ENCODE measurements at regions not wholly inside any gene's neighbourhood (a gene's known extent, or its start where the extent isn't known, plus 50 kb on each side); places are given as distances from the start of the nearest gene placed in this dataset.

- DNase-seq (ENCODE audit: low spot score) = no peak
- Mint-ChIP-seq H3K36me3 (ENCODE audit: low read depth) (no peaks in the 10 kb centered on the region; the same call in 2 of the 3 replicates), H3K4me3 (no peak overlapping the region), H3K27me3 (ENCODE audit: insufficient read depth, low read depth, poor library complexity) (peaks cover 12% of the 10 kb centered on the region), H3K9me3 (no peaks in the 10 kb centered on the region; the same call in 2 of the 3 replicates), H3K4me1 (peaks cover 5% of the 10 kb centered on the region; the same call in 1 of the 3 replicates), H3K27ac (no peak overlapping the region)
- H3F3A ChIP-seq (replicated peaks; ENCODE audit: low read depth) = no peaks in the 10 kb centered on the region
- H3K27ac ChIP-seq (ENCODE audit: low read depth) = no peak overlapping the region
- no peaks in the 10 kb centered on the region for H3K79me2 ChIP-seq (replicated peaks; ENCODE audit: insufficient read depth)
- no peak overlapping the region for H2AFZ ChIP-seq
- TF ChIP-seq EZH2 (IDR thresholded peaks at IDR 0.05; ENCODE audit: low read depth, unreplicated experiment) (no peak), ZNF331 (CRISPR knock-in tag; IDR thresholded peaks at IDR 0.05; ENCODE audit: low read depth) (no peak), CREB1 (CRISPR knock-in tag; IDR thresholded peaks at IDR 0.05; ENCODE audit: low read depth) (no peak), JUNB (IDR thresholded peaks at IDR 0.05; ENCODE audit: unreplicated experiment) (no peak), NANOG (IDR thresholded peaks at IDR 0.05; ENCODE audit: borderline replicate concordance) (no peak), ZNF114 (CRISPR knock-in tag; IDR thresholded peaks at IDR 0.05) (no peak), ZNF462 (CRISPR knock-in tag; IDR thresholded peaks at IDR 0.05) (no peak), EZH2phosphoT487 (IDR thresholded peaks at IDR 0.05; ENCODE audit: unreplicated experiment) (no peak), STAT1 (IDR thresholded peaks at IDR 0.05; ENCODE audit: unreplicated experiment) (no peak), REST (IDR thresholded peaks at IDR 0.05; ENCODE audit: unreplicated experiment) (no peak), POLR2AphosphoS5 (IDR thresholded peaks at IDR 0.05; ENCODE audit: low read depth) (no peak), ETS1 (IDR thresholded peaks at IDR 0.05) (no peak)
- H3K4me1 ChIP-seq (ENCODE audit: insufficient read depth) = peaks cover 6% of the 10 kb centered on the region; the same call in 1 of the 2 replicates
- H3K36me3 ChIP-seq (ENCODE audit: insufficient read depth) = no peaks in the 10 kb centered on the region
- no peaks in the 10 kb centered on the region for H4K20me1 ChIP-seq (replicated peaks; ENCODE audit: insufficient read depth)
- H3K27me3 ChIP-seq (ENCODE audit: insufficient read depth) = no peaks in the 10 kb centered on the region
- H3K4me3 ChIP-seq = no peak overlapping the region
- H3K4me2 ChIP-seq = no peak overlapping the region
- no peak for ATAC-seq
- no peaks in the 10 kb centered on the region for H3K9me2 ChIP-seq (ENCODE audit: insufficient read depth)
Measured at GRCh38 chr9:126067031-126067734, 259.4 kb upstream of the MVB12B start.

All from GM23338 (cell line).